HG03159 (cell line): ENCODE measurements at regions not wholly inside any gene's neighbourhood (a gene's known extent, or its start where the extent isn't known, plus 50 kb on each side); places are given as distances from the start of the nearest gene placed in this dataset.

Experiments used
- ATAC-seq: cut with Tn5 transposase; IDR thresholded peaks from one replicate; pipeline ENCODE4 v1.9.1; 2021; ENCODE audit warnings: mild to moderate bottlenecking, moderate library complexity; ENCODE audit not compliant: unreplicated experiment

DNA sequence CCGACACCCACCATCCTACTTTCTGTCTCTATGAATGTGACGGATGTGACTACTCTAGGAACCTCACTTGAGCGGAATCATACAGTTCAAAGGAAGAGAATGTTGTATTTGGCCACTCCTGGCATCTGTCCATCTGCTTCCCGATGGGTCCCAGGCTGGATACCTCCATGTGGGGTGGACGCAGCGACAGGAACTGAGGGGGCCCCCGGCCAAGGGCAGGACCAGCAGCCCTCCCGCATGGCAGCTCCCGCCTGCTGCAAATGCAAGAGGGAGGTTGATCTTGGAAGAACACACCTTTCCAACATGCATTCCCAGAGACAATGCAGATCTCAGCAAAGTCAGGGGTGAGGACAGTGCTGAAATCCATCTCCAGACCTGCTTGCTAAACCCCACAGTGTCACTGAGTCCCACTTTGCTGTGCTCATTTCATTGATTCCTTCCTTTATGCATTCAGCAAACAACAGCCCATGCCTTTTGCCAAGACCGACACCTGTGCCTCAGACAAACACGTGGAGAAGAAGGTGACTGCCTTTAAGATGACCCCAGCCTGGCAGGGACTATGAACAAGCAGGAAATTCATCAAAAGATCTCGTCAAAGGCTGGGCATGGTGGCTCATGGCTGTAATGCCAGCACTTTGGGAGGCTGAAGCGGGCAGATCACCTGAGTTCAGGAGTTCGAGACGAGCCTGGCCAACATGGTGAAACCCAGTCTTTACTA is 246.2 kb downstream of the CTTN start:
- ATAC-seq: no peak

DNA sequence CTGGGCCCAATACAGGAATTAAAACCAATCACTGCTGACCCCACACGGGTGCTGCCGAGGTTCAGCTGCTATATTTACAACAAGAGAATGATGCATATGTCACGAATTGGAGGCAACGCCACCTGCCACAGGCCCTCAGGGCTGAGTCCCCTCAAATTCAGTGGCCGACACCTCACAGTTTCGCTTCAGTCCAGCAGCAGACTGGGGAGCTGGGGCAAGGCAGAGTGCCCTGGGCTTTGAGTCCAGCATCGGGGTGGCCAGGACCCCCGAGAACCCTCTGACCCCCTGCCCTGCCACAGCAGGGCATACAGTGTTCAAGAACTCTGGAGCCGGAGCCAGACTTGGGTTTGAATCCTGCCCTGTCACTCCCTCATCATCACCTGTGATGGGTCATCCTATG is 247.2 kb downstream of the CTTN start:
- ATAC-seq: no peak

DNA sequence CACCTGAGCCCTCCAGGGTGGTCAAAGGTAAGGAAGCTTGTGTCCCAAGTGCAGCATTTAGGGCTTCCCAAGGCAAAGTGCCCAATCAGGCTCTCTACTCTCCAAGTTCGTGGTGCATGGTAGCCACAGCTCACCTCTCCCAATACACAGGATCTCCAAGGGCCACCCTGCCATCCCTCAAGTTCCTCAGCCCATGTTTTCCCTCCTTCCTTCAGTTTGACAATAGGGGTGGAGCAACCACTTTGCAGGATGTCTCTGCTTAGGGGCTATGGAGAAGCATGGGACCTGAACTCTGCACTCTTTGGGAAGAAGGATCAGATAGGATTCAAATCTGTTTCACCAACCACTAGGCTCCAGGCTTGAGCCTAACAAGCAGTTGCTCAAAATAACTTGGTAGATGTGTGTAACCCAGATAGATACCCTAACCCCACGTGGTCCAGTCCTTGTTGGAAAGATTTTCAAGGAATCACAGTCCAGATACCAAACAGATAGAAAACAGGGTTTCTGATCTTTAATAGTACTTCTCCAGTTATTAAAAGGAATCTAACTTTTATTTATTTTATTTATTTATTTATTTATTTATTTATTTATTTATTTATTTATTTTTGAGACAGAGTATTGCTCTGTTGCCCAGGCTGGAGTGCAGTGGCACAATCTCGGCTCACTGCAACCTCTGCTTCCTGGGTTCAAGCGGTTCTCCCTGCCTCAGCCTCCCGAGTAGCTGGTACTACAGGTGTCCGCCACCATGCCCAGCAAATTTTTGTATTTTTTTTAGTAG is 248.1 kb downstream of the CTTN start:
- no peak for ATAC-seq

DNA sequence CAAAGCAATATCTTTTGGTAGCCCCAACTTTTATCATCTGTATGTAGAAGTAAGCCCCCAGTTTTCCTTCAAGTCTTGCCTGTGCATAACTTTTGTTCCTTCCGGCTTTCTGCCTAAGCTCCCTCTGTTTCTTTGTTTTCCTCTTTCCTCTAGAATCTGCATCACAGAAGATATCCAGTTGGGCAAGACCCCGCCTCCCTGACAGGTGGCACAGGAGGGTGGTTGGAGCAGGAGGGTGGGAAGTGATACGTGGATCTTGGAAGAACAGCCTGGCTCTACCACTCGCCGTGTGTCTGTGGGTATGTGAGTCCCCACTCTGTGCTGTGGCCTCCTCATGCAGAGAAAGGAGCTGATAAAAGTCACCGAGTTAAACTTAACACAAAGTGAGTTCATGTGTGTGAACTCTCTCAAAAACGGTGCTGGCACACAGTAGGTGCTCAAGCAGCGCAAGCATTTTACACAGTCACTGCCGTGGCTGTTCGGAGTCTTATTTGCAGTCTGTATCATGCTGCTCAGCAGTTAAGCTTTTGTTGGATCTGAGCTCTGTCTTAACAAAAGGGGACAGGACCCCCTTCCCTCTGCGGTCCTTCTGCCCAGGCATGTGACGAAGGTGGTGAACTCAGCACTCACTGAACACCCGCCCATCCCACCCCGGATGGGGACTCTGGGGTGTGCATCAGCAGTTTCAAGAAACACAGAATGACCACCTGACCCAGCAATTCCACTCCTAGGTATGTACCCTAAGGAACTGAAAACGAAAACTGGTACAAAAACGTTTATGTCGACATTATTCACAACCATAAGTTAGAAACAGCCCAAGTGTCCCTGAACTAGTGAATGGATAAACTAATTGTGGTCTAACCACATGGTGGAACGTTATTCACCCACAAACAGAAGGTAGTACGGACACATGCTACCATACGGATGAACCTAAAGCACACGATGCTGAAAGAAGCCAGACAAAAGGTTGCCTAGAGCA is 249.1 kb downstream of the CTTN start:
- no peak for ATAC-seq

DNA sequence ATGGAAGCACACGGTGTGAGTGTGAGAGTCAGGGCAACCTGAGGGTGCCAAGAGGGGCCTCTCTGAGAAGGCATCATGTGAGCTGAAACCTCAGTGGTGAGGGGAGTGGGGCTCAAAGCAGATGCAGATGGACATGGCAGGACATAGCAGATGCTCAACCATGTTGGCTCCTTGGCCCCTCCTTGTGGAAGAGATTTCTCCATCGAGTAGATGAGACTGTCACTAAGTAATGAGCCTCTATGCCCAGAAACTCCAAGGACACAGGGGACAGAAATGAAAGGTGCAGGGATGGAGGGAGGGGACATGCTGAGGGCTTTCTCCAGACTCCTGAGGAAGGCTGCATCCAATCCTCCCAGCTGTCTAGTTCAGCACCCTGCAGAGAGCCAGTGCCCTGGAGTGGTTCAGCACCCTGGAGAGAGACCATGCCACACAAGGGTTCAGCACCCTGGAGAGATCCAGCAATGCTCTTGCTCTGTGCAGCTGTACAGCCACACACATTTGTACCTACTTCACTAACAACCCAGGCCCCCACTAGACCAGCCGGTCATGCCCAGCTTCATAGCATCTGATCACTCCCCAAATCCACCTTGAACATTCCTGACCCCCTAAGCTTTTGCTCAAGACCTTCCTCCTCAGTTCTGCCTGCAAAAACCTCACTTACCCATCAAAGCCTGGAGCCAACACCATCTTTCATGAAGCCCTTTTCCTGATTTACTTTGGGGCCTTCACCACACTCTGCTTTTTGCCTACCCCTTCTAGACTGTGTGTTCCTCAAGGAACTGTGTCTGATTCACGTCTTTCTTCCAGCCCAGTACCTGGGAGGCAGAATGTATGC is 252.0 kb downstream of the CTTN start:
- ATAC-seq: no peak

DNA sequence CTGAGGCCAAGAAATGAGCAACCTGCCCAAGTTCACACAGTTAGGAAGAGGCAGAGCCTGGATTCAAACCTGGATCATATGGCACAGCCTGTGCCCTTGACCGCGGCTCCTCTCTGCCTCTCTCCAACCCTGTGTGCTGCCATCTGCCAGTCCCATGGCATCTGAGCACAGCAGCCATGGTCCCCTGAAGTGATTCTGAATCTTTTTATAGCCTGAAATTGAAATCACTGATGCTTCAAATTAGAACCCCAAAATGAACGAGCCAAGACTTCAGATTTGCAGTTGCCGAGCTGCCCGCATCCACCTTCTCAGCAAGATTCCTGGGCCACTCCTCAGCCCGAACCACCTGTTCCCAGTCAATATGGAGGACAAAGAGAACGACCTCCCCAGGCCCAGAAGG is 252.7 kb downstream of the CTTN start:
- no peak for ATAC-seq

DNA sequence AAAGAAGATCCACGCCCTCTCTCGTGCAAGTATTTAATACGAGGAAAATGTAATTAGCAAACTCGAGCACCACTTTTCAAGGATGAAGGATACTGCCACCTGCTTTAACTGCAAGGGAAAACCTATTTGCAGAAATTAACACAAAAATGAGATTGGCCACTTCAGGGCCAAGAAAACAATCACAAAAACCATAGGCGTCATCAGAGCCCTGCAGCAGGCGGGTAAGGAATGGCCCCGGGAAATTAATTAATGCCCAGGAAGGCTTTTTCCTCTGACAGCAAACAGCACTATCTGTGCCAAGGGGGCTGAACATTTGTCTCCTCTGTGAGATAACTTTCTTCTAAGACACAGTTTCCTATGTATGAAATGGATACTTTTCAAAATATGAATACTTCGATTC is 255.7 kb downstream of the CTTN start:
- no peak for ATAC-seq

DNA sequence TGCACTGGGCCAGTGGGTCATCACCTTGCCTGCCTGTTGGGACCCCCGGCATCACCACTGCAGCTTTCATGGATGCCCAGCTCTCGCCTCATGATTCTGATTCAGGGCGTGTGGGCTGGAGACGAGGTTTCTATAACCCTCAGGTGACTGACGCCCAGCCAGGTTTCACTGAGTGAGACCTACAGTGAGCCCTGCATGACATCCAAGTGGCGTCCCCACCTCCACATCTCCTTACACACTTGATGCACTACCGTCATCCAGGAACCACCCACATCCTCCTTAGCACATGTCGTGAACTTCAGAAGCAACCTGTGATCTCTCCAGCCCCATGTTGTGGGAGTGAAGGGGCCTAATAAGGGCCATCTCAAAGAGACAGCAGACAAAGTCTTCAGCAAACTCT is 257.5 kb downstream of the CTTN start:
- ATAC-seq: no peak

DNA sequence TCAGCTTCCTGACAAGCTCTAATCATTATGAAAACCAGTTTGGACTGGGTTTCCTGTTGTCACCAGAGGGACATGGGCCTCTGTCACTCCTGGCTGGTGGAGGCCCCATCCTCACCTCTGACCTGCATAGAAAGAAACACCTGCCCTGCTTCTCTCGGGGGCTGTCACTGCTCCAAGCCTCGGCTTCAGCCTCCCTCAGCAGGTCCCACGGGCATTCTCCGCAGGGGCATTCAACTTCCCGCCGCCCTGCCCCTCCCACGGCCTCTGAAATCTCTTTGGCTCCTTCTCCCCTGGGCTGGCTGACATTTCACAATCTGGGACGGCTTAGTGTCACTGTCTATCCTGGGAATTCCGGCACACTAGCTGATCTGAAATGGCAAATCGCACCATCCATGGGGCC is 257.9 kb downstream of the CTTN start:
- ATAC-seq: no peak

DNA sequence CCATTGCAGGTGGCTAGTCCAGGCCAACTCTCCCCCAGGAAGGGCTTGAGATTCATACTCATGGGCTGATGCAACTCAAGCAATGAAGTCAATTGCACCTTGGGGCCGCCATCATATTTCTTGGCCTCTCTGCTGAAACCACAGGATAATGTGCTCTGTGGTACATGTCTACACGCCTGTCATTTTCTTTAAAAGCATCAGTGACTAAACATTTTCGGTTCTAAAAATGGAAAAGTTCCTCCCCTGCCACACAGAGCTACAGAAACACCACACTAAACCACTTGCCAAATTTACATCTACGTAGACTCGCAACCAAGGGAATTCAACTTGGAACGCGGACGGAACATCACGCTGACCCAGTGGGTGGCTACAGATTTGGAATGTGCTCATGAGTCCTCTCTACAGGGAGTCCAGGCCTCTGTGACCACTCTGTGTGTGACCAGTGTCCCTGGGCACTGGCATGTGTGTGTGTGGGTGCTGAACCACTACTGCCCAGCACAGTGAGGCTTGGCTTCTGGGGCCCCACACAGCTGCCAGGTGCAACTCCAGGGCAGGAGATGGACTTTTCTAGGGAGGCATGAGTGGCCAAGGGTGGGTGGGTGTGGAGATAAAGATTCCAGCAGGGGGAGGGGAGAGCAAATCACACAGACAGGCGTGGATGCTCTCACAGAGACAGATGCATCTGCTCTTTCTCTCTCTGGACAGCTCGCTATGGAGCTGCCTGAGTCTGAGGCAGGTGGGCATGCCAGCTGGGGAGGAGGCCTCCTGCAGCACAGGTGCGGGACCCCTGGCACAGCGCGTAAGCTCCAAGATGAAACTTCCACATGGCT is 261.9 kb downstream of the CTTN start:
- no peak for ATAC-seq

DNA sequence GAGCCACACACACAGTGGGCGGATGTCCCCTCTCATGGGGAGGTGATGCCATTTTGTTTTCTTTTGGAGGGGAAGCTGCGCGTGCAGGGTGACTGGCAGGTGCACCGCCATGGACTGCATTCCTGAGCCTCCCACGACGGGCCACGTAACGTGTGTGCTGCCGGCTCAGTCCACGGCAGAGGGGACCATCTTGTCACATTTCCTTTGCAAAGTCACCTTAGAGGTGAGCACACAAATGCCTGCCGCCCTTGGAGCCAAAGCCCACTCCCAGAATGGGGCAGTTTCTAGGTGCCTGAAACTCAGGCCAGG is 262.5 kb downstream of the CTTN start:
- ATAC-seq: no peak

DNA sequence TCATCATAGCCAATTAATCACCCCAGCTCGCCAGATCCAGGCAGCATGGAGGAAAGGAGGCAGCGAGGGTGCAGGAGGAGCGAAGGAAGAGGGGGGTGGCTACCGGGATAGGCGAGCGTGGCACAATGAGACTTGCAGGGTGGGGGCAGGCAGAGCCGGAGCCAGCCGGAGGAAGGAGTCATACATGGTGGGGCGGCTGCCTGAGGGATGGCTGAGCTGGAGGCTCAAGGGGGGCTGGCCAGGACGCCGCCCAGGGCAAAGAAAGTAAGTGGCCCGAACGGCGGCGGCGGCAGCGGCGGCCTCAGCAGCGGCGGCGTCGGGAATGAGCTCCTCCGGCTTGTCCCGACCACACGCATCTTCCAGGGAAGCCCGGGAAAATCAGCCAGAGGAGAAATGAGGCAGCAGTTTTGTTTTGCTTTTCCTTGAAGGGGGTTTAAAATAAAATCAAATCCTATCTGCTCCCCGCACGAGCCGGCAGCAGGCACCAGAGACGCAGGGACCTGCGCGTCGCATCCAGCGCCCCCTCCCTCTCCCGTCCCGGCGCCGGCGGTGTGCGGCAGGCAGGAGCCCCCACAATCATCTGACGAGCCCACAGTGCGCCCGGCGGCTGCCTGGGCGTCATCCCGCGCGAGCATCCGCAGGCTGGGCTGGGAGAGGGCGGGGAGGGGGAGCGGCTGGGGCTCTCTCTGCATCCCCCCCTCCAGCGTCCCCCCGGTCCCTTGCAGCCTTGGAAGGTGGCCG is 263.6 kb downstream of the CTTN start:
- ATAC-seq: no peak

DNA sequence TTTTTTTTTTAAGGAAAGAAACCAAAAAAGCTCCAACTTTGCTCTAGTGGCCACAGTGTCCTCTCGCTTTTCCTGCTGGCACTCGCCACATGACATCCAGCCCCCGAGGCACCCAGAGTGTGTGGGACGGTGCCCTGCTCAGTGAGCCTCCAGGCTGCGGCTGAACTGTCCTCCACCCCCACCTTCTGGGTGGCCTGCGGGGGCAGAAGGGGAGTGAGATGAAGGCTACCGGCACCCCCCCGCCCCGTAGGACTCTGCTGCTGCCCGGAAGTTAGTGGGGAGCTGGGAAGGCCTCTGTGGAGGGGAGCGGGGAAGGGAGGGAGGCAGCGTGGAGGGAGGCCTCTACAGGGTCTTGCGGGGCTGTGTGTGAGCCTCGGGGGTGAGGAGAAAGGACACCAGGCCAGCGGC is 264.4 kb downstream of the CTTN start:
- ATAC-seq: no peak

DNA sequence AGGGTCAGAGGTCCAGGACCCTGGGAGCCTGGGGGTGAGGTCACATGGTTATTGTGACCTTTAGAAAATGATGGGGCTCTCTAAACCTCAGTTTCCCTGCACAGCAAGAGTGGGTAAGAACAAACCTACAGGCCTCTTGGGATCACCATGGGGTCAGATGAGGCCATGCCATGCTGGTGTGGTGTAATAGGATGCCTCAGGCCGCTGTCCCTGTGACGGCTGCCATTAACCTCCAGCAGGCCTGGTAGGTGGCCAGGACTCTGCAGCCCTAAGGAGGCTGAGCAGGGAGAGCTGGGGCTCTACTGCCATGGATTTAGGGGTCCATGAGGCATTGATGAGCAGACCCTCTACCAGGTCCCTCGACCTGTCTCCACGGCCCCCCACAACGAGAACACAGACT is 265.5 kb downstream of the CTTN start:
- no peak for ATAC-seq

DNA sequence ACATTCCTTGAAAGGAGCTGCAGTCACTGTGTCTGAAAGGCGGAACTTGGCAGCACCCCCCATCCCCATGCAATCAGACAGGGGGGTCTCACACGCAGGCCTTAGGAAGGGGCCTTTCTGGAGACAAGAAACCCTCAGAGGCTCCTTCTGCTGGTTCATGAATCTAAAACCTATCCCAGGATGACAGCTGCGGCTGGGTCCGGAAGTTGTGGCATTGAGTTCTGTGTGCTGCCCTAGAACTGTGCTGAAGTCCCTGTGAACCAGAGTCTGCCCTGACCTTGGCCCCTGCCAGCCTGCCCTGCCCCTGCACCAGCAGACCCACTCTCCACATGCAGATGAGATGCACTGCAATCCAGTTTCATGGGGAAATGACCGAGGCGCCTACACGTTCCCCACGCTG is 268.0 kb downstream of the CTTN start:
- ATAC-seq: no peak

DNA sequence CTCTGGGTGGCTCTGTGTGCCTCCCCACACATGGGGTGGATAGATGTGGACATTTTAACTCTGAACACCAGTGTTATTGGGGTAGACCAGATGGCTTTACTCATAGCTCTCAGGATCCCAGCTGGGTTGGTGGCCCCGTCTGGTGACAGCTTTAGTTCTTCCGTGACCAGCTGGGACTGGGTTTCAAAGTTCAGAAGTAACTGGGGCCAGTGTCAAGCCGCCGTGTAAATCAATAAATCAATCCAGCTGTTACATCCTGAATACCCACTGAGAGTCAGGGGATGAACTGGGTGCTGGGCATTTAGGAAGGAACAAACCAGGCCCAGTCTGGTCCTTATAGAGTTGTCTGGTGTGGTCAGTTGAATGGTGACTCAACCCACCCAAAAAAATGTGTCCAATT is 269.4 kb downstream of the CTTN start:
- ATAC-seq: no peak

DNA sequence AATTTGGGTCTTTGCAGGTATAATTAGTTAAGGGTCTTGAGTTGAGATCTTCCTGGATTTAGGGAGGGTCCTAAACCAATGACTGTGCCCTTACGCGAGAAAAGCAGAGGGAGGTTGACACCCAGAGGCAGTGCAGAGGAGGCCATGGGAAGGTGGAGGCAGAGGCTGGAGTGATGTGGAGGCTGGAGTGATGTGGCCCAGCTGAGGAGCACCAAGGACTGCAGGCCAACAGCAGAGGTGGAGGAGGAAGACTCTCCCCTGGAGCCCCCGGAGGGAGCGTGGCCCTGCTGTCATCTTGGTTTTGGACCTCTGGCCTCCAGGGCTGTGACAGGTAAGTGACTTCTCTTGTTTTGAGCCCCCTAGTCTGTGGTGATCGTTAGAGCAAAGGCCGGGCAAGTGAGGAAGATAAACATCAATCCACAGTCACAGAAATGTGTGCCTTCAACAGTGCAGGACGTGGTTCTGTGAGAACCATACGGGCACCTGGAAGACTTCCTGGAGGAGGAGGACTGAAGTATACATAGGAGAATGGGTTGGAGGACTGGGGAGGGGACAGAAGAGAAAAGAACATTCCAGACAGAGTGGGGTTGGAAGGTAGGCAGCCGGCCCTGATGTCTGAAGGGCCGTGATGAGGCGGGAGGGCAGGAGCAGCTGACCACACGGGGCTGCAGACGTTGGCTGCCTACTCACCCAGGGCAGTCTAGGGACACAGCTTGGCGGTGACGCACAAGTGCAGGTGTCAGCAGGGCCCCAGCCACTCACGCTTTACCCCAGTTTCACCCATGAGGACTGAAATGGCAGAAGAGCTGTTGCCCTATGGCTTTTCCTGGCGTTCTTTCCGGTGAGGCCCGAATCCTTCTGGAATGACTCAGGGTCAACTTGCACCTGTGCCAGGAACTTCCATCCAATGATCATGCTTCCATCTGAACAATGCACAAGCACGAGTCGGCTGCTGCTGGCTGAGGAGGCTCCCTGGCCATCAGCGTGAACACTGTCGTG is 270.2 kb downstream of the CTTN start:
- ATAC-seq: no peak

DNA sequence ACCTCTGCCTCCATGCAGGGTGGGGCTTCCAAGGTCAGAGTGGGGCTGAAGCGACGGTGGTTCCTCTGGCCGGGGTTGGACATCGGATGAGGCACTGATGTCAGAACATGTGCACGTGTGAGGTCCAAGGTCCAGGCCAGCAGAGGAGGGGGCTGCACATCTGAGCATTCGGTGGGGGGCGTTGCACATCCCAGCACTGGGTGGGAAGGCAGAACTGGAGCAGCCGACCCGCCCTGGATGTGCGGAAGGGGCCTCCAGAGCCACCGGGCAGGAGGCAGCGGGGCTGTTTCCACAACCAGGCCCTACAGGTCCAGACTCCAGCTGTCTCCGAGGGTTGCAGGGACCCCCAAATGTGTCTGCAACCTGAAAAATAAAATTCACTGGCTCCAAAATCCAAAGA is 271.0 kb downstream of the CTTN start:
- ATAC-seq: no peak
